Lower lobe of right lung (tissue), 2 donors: ENCODE measurements at regions not wholly inside any gene's neighbourhood (a gene's known extent, or its start where the extent isn't known, plus 50 kb on each side); places are given as distances from the start of the nearest gene placed in this dataset.

Experiments
- ATAC-seq, 2 donors: fragments of 200-7000 bp; cut with Tn5 transposase; one replicate each; pipeline ENCODE4 v1.9.1; 2020 to 2022; ENCODE audit warnings: mild to moderate bottlenecking in 2 of 2, moderate library complexity in 2 of 2
- DNase-seq: peaks from one replicate; pipeline ENCODE4 v3.0.0-alpha.2; 2020
- H3K27ac ChIP-seq: fragments of 200-600 bp; one replicate; pipeline ENCODE4 v1.8.0; 2022
- H3K27me3 ChIP-seq: fragments of 200-600 bp; one replicate; pipeline ENCODE4 v1.8.0; 2022; ENCODE audit warnings: low read depth
- H3K36me3 ChIP-seq: fragments of 200-600 bp; one replicate; pipeline ENCODE4 v1.8.0; 2022; ENCODE audit warnings: mild to moderate bottlenecking
- H3K4me1 ChIP-seq: fragments of 200-600 bp; one replicate; pipeline ENCODE4 v1.8.0; 2022
- H3K4me3 ChIP-seq: fragments of 200-600 bp; one replicate; pipeline ENCODE4 v1.8.0; 2022; ENCODE audit warnings: mild to moderate bottlenecking
- H3K9me3 ChIP-seq: fragments of 200-600 bp; one replicate; pipeline ENCODE4 v1.8.0; 2022
- CTCF ChIP-seq: fragments of 200-600 bp; IDR thresholded peaks from one replicate; pipeline ENCODE4 v1.8.0; 2022; ENCODE audit warnings: antibody characterized with exemption, mild to moderate bottlenecking
- intact Hi-C: fragments of 100-400 bp; cut with DNase I; formaldehyde crosslinking; loops from one replicate; pipeline ENCODE4 v1.11.0; 2022
- donor health status: DM: no; HTN: yes; CAD: no; lungs with severe emphysema.

GRCh38 chr3:33931512-33931911, 133.1 kb downstream of the PDCD6IP start:
- intact Hi-C loops, result no loop called here
- H3K27me3 ChIP-seq, result no peaks in the 10 kb centered on the region
- no peak for TF ChIP-seq CTCF

GRCh38 chr3:33932010-33932764, 133.8 kb downstream of the PDCD6IP start:
- no peak for ATAC-seq
- intact Hi-C loops, result no loop called here
- no peak for TF ChIP-seq CTCF

More at GRCh38 chr3:33931512-33931911, 133.1 kb downstream of the PDCD6IP start:
- Histone ChIP-seq H3K36me3 (no peaks in the 10 kb centered on the region), H3K4me3 (no peak overlapping the region), H3K4me1 (no peaks in the 10 kb centered on the region), H3K9me3 (no peaks in the 10 kb centered on the region), H3K27ac (no peak overlapping the region)
- ATAC-seq (no peak), DNase-seq (no peak)

GRCh38 chr3:33936171-33936920, 137.9 kb downstream of the PDCD6IP start:
- Histone ChIP-seq H3K36me3 (no peaks in the 10 kb centered on the region), H3K4me3 (no peak overlapping the region), H3K9me3 (no peaks in the 10 kb centered on the region), H3K27ac (no peak overlapping the region), H3K4me1 (no peaks in the 10 kb centered on the region), H3K27me3 (no peaks in the 10 kb centered on the region)
- TF ChIP-seq CTCF, result no peak
- ATAC-seq, result no peak
- no peak for DNase-seq
- intact Hi-C loops, result no loop called here

More at GRCh38 chr3:33932010-33932764, 133.8 kb downstream of the PDCD6IP start:
- DNase-seq, result no peak
- H3K9me3 ChIP-seq, result no peaks in the 10 kb centered on the region
- no peak overlapping the region for H3K27ac ChIP-seq
- H3K27me3 ChIP-seq, result no peaks in the 10 kb centered on the region
- H3K4me1 ChIP-seq, result no peaks in the 10 kb centered on the region
- no peaks in the 10 kb centered on the region for H3K36me3 ChIP-seq
- no peak overlapping the region for H3K4me3 ChIP-seq

GRCh38 chr3:33936921-33937525, 138.6 kb downstream of the PDCD6IP start:
- ATAC-seq, result no peak
- no peak for TF ChIP-seq CTCF
- no peak for DNase-seq

GRCh38 chr3:33937628-33938027, 139.2 kb downstream of the PDCD6IP start:
- intact Hi-C loops, result no loop called here
- H3K4me3 ChIP-seq, result no peak overlapping the region
- no peak overlapping the region for H3K27ac ChIP-seq
- H3K9me3 ChIP-seq, result no peaks in the 10 kb centered on the region
- H3K4me1 ChIP-seq, result no peaks in the 10 kb centered on the region
- TF ChIP-seq CTCF, result no peak
- ATAC-seq (no peak), DNase-seq (no peak)
- H3K36me3 ChIP-seq, result no peaks in the 10 kb centered on the region
- H3K27me3 ChIP-seq, result no peaks in the 10 kb centered on the region

More at GRCh38 chr3:33936921-33937525, 138.6 kb downstream of the PDCD6IP start:
- no peaks in the 10 kb centered on the region for H3K27me3 ChIP-seq
- H3K9me3 ChIP-seq, result no peaks in the 10 kb centered on the region
- H3K4me1 ChIP-seq, result no peaks in the 10 kb centered on the region
- H3K27ac ChIP-seq, result no peak overlapping the region
- H3K36me3 ChIP-seq, result no peaks in the 10 kb centered on the region
- intact Hi-C loops, result no loop called here
- no peak overlapping the region for H3K4me3 ChIP-seq
